GM12875 (cell line): ENCODE measurements at regions not wholly inside any gene's neighbourhood (a gene's known extent, or its start where the extent isn't known, plus 50 kb on each side); places are given as distances from the start of the nearest gene placed in this dataset.

ENCODE experiments used
- H3K4me3 ChIP-seq: one replicate; pipeline ENCODE4 v1.5.1; 2011; ENCODE audit warnings: low read depth, low read length, control low read depth
- CTCF ChIP-seq: IDR thresholded peaks from 2 replicates; pipeline ENCODE4 v1.5.1; 2011; ENCODE audit warnings: low read depth, mild to moderate bottlenecking, control low read depth, inconsistent platforms, low read length, moderate library complexity, borderline replicate concordance; ENCODE audit not compliant: insufficient read depth

- H3K4me3 ChIP-seq, result no peak overlapping the region
- TF ChIP-seq CTCF, result no peak
Observed at GRCh38 chr13:86098511-86098910, 299.3 kb upstream of the SLITRK6 start.

- TF ChIP-seq CTCF, result no peak
- no peak overlapping the region for H3K4me3 ChIP-seq
Observed at GRCh38 chr13:86095351-86095750, 296.1 kb upstream of the SLITRK6 start.

GRCh38 chr13:86090181-86090580 lies 291.0 kb upstream of the SLITRK6 start:
- no peak for TF ChIP-seq CTCF
- H3K4me3 ChIP-seq, result no peak overlapping the region

- TF ChIP-seq CTCF, result no peak
- no peak overlapping the region for H3K4me3 ChIP-seq
Observed at GRCh38 chr13:86087244-86087643, 288.0 kb upstream of the SLITRK6 start.

- TF ChIP-seq CTCF, result no peak
- H3K4me3 ChIP-seq, result no peak overlapping the region
Observed at GRCh38 chr13:86085890-86086289, 286.7 kb upstream of the SLITRK6 start.

DNA sequence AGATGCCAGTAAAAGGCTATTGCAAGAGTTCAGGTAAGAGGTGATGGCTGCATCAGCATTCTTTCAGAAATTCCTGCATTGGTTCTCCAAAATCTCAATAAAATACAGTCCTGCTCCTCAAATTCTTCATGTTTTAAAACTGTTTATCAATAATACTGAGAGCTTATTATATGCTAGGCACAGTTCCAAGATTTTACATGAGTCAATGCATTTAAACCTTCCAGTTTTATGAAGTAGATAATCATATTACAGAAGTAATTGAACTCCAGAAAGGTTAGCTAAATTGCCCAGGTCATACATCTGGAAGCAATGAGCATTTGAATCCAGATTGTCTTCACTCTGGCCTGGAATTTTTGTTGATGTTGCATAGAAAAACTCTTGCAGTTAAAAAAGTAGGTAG lies 282.9 kb upstream of the SLITRK6 start:
- H3K4me3 ChIP-seq, result no peak overlapping the region
- TF ChIP-seq CTCF, result no peak

DNA sequence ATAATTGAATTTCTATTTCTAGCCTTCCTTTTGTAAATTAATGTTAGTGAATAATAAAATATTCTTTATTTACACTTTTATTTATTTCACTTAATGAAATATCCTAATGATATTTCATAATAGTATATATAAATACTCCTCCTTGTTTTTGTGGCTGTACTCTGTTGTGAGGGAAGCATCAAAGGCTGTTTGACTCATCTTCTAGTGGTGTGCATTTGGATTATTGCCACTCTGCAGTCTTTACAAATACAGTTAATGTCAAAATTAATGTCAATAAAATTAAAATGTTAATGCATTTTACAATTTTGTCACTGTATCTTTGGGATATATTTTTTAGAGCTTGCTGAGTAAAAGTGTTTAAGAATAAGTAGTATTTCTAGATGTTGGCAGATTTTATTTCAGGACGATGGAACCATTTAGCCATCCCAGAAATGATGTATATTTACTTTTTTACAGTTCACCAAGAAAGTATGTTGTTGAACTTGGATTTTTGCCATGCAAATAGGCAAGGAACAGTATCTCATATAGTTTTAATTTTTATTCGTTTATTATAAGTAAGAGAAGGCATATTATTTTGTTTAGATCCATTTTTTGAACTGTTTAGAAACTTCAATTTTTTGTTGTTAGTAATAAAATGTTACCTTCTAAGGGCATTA lies 281.2 kb upstream of the SLITRK6 start:
- TF ChIP-seq CTCF, result no peak

More for the DNA sequence above, 281.2 kb upstream of the SLITRK6 start:
- no peak overlapping the region for H3K4me3 ChIP-seq
